Upper lobe of left lung (tissue), 6 donors: ENCODE measurements at regions not wholly inside any gene's neighbourhood (a gene's known extent, or its start where the extent isn't known, plus 50 kb on each side); places are given as distances from the start of the nearest gene placed in this dataset.

Experiments
- ATAC-seq, 2 donors: fragments of 200-7000 bp; cut with Tn5 transposase; one replicate each; pipeline ENCODE4 v1.9.1; 2022; ENCODE audit warnings: mild to moderate bottlenecking in 2 of 2, moderate library complexity in 2 of 2; ENCODE audit not compliant: low FRiP score in 2 of 2
- DNase-seq, 2 donors: peaks; one replicate each; pipeline ENCODE4 v3.0.0-alpha.2; 2019 to 2020
- H3K27ac ChIP-seq, 4 donors: fragments of 200-600 bp; sonication (generic); one replicate each; pipeline ENCODE4 v1.5.1; 2016 to 2019
- H3K27me3 ChIP-seq, 4 donors: fragments of 200-600 bp; sonication (generic); one replicate each; pipeline ENCODE4 v1.5.1; 2017 to 2019
- H3K36me3 ChIP-seq, 4 donors: fragments of 200-600 bp; sonication (generic); one replicate each; pipeline ENCODE4 v1.5.1; 2016 to 2019
- H3K4me1 ChIP-seq, 4 donors: fragments of 200-600 bp; sonication (generic); one replicate each; pipeline ENCODE4 v1.5.1; 2018 to 2019
- H3K4me3 ChIP-seq, 4 donors: fragments of 200-600 bp; sonication (generic); one replicate each; pipeline ENCODE4 v1.5.1; 2017 to 2019; ENCODE audit warnings: mild to moderate bottlenecking in 2 of 4, moderate library complexity in 1 of 4
- H3K9me3 ChIP-seq, 4 donors: fragments of 200-600 bp; sonication (generic); one replicate each; pipeline ENCODE4 v1.5.1; 2018 to 2019
- CTCF ChIP-seq, 6 experiments: fragments of 450-650 bp in 4 of 6; fragments of 200-600 bp in 2 of 6; sonication (generic) in 2 of 6; IDR thresholded peaks; one replicate each; pipeline ENCODE4 v1.5.1; 2016 to 2019; ENCODE audit warnings: antibody characterized with exemption in 6 of 6
- EP300 ChIP-seq, 4 donors: sonication (generic); formaldehyde crosslinking; IDR thresholded peaks; one replicate each; pipeline ENCODE4 v1.5.1; 2017; ENCODE audit warnings: antibody characterized with exemption in 4 of 4, control low read depth in 2 of 4
- POLR2A ChIP-seq, 4 donors: fragments of 450-650 bp; IDR thresholded peaks; one replicate each; pipeline ENCODE4 v1.5.1; 2016 to 2017; ENCODE audit warnings: antibody characterized with exemption in 4 of 4, mild to moderate bottlenecking in 2 of 4
- POLR2AphosphoS5 ChIP-seq, 2 donors: sonication (generic); formaldehyde crosslinking; IDR thresholded peaks; one replicate each; pipeline ENCODE4 v1.5.1; 2017; ENCODE audit warnings: antibody characterized with exemption in 2 of 2
- WGBS, 2 donors: methylation state at CpG; one replicate each; pipeline ENCODE4 v1.1.5; 2017 to 2018; 5-methylcytosine and 5-hydroxymethylcytosine counted together
- donor health status: DM: no; HTN: no; CAD: no; lungs with moderate emphysema.
- donor health status: DM: no; HTN: yes; CAD: no; lungs with severe emphysema.

GRCh38 chr20:6925744-6926278, 158.3 kb downstream of the BMP2 start:
- ATAC-seq (no peak), DNase-seq (no peak)
- Histone ChIP-seq H3K4me3 (no peak overlapping the region), H3K27me3 (no peaks in the 10 kb centered on the region), H3K27ac (no peak overlapping the region), H3K9me3 (no peaks in the 10 kb centered on the region), H3K36me3 (no peaks in the 10 kb centered on the region), H3K4me1 (no peaks in the 10 kb centered on the region)
- no peak for TF ChIP-seq CTCF (IDR thresholded peaks at IDR 0.05)
- no peak for TF ChIP-seq POLR2AphosphoS5 (IDR thresholded peaks at IDR 0.05)
- no peak for TF ChIP-seq POLR2A (IDR thresholded peaks at IDR 0.05)
- no peak for TF ChIP-seq EP300 (IDR thresholded peaks at IDR 0.05)
- WGBS, 2 donors: 66 to 81% methylated on average over 2 of the region's 2 CpGs

GRCh38 chr20:6940048-6940447, 172.6 kb downstream of the BMP2 start:
- DNase-seq (no peak), ATAC-seq (no peak)
- H3K4me1 ChIP-seq: no peaks in the 10 kb centered on the region
- H3K9me3 ChIP-seq: no peaks in the 10 kb centered on the region
- no peaks in the 10 kb centered on the region for H3K27me3 ChIP-seq
- no peaks in the 10 kb centered on the region for H3K36me3 ChIP-seq
- H3K27ac ChIP-seq: no peak overlapping the region
- H3K4me3 ChIP-seq: no peak overlapping the region
- WGBS, 2 donors: 60 to 65% methylated on average over 5 of the region's 5 CpGs
- TF ChIP-seq EP300 (IDR thresholded peaks at IDR 0.05): no peak
- TF ChIP-seq CTCF (IDR thresholded peaks at IDR 0.05): no peak

GRCh38 chr20:6940876-6941275, 173.4 kb downstream of the BMP2 start:
- TF ChIP-seq EP300 (IDR thresholded peaks at IDR 0.05) (no peak), POLR2AphosphoS5 (IDR thresholded peaks at IDR 0.05) (no peak), CTCF (IDR thresholded peaks at IDR 0.05) (no peak), POLR2A (IDR thresholded peaks at IDR 0.05) (no peak)
- ATAC-seq: no peak

GRCh38 chr20:6941571-6941970, 174.1 kb downstream of the BMP2 start:
- no peak overlapping the region for H3K27ac ChIP-seq
- WGBS, 2 donors: 86 to 96% methylated on average over 2 of the region's 2 CpGs
- H3K9me3 ChIP-seq: no peaks in the 10 kb centered on the region
- no peaks in the 10 kb centered on the region for H3K27me3 ChIP-seq
- no peak for ATAC-seq
- no peaks in the 10 kb centered on the region for H3K4me1 ChIP-seq
- TF ChIP-seq CTCF (IDR thresholded peaks at IDR 0.05) (no peak), POLR2A (IDR thresholded peaks at IDR 0.05) (no peak), EP300 (IDR thresholded peaks at IDR 0.05) (no peak), POLR2AphosphoS5 (IDR thresholded peaks at IDR 0.05) (no peak)
- no peak overlapping the region for H3K4me3 ChIP-seq
- no peaks in the 10 kb centered on the region for H3K36me3 ChIP-seq
- no peak for DNase-seq

More at GRCh38 chr20:6940876-6941275, 173.4 kb downstream of the BMP2 start:
- Histone ChIP-seq H3K27ac (no peak overlapping the region), H3K4me1 (no peaks in the 10 kb centered on the region), H3K9me3 (no peaks in the 10 kb centered on the region), H3K27me3 (no peaks in the 10 kb centered on the region), H3K4me3 (no peak overlapping the region), H3K36me3 (no peaks in the 10 kb centered on the region)
- no peak for DNase-seq
- 31 to 42% methylated on average over 2 of the region's 2 CpGs for WGBS, 2 donors

GRCh38 chr20:6942266-6942665, 174.8 kb downstream of the BMP2 start:
- DNase-seq: no peak

More at GRCh38 chr20:6942266-6942665, 174.8 kb downstream of the BMP2 start:
- Histone ChIP-seq H3K4me1 (no peaks in the 10 kb centered on the region), H3K27me3 (no peaks in the 10 kb centered on the region), H3K27ac (no peak overlapping the region), H3K4me3 (no peak overlapping the region), H3K9me3 (no peaks in the 10 kb centered on the region), H3K36me3 (no peaks in the 10 kb centered on the region)
- no peak for ATAC-seq
- TF ChIP-seq CTCF (IDR thresholded peaks at IDR 0.05): no peak
- TF ChIP-seq POLR2AphosphoS5 (IDR thresholded peaks at IDR 0.05): no peak
- no peak for TF ChIP-seq EP300 (IDR thresholded peaks at IDR 0.05)
- no peak for TF ChIP-seq POLR2A (IDR thresholded peaks at IDR 0.05)
- WGBS, 2 donors: 82 to 86% methylated on average over 3 of the region's 3 CpGs
